Body of pancreas (tissue), 4 donors: ENCODE measurements at regions not wholly inside any gene's neighbourhood (a gene's known extent, or its start where the extent isn't known, plus 50 kb on each side); places are given as distances from the start of the nearest gene placed in this dataset.
A peak's percentile ranks its signal among the peaks of the same experiment; 100 is the strongest.

Source experiments
- ATAC-seq: fragments of 150-250 bp; one replicate; pipeline ENCODE4 v1.9.1; 2016
- DNase-seq, 4 donors: peaks; one replicate each; pipeline ENCODE4 v3.0.0-alpha.2; 2019
- H3K27ac ChIP-seq, 4 donors: fragments of 200-600 bp; sonication (generic); 1 replicate in 3 of 4; 2 replicates in 1 of 4; pipeline versions ENCODE4 v1.5.1 to v1.6.1; 2016 to 2019; ENCODE audit warnings: mild to moderate bottlenecking in 1 of 4, mixed read lengths in 1 of 4, moderate library complexity in 1 of 4
- H3K27me3 ChIP-seq, 2 donors: fragments of 200-600 bp; sonication (generic); one replicate each; pipeline ENCODE4 v1.6.0; 2016; ENCODE audit warnings: mild to moderate bottlenecking in 1 of 2
- H3K36me3 ChIP-seq, 2 donors: fragments of 200-600 bp; sonication (generic); replicated peaks in 1 of 2; 2 replicates each; pipeline ENCODE4 v1.5.1; 2016; ENCODE audit warnings: low read depth in 2 of 2; ENCODE audit not compliant: insufficient read depth in 1 of 2
- H3K4me1 ChIP-seq: fragments of 200-600 bp; sonication (generic); one replicate; pipeline ENCODE4 v1.6.0; 2016
- H3K4me3 ChIP-seq, 2 donors: fragments of 200-600 bp; sonication (generic); 1 replicate in 1 of 2; 2 replicates in 1 of 2; pipeline ENCODE4 v1.5.1; 2016 to 2019
- H3K9me3 ChIP-seq, 3 donors: fragments of 200-600 bp; sonication (generic); 1 replicate in 2 of 3; 2 replicates in 1 of 3; pipeline ENCODE4 v1.5.1; 2016
- POLR2A ChIP-seq, 3 donors: fragments of 450-650 bp; IDR thresholded peaks; one replicate each; pipeline ENCODE4 v1.6.1; 2016; ENCODE audit warnings: antibody characterized with exemption in 3 of 3, mild to moderate bottlenecking in 2 of 3
- WGBS, 2 donors: methylation state at CpG; one replicate each; pipeline ENCODE4 v1.1.5; 2017; 5-methylcytosine and 5-hydroxymethylcytosine counted together
- intact Hi-C: fragments of 100-400 bp; cut with DNase I; formaldehyde crosslinking; loops from one replicate; pipeline ENCODE4 v1.15.1; 2023
- TF ChIP-seq, protein P1 (sequence below), 7 experiments: fragments of 450-650 bp in 4 of 7; fragments of 200-600 bp in 3 of 7; sonication (generic) in 3 of 7; IDR thresholded peaks; one replicate each; pipeline ENCODE4 v1.5.1; 2016 to 2019; ENCODE audit warnings: antibody characterized with exemption in 7 of 7

DNA sequence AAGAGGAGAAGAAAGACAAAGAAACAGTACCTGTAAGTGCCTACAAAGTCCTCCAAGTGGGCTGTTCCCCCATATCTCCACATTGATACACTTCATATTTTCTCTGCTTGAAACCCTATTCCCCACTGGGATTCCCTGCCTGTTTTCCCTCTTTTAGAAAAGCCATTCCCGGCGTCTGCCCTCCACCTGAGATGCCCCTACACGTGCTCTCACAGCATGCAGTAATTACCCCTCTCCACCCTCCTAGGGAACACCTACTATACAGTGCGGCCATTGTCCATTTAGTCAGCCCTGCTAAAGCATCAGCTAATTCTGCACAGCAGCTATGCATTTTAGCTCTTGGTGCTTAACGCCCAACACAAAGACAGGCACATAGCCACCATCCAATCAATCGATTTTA is 135.7 kb upstream of the TIAM1 start:
- intact Hi-C loops: no loop called here
- Histone ChIP-seq H3K4me1 (no peaks in the 10 kb centered on the region), H3K27me3 (no peaks in the 10 kb centered on the region), H3K27ac (no peak overlapping the region), H3K4me3 (no peak overlapping the region), H3K36me3 (no peaks in the 10 kb centered on the region), H3K9me3 (peaks cover 0 to 16% (median 0%) of the 10 kb centered on the region in 3 donors)
- TF ChIP-seq, protein P1, sequence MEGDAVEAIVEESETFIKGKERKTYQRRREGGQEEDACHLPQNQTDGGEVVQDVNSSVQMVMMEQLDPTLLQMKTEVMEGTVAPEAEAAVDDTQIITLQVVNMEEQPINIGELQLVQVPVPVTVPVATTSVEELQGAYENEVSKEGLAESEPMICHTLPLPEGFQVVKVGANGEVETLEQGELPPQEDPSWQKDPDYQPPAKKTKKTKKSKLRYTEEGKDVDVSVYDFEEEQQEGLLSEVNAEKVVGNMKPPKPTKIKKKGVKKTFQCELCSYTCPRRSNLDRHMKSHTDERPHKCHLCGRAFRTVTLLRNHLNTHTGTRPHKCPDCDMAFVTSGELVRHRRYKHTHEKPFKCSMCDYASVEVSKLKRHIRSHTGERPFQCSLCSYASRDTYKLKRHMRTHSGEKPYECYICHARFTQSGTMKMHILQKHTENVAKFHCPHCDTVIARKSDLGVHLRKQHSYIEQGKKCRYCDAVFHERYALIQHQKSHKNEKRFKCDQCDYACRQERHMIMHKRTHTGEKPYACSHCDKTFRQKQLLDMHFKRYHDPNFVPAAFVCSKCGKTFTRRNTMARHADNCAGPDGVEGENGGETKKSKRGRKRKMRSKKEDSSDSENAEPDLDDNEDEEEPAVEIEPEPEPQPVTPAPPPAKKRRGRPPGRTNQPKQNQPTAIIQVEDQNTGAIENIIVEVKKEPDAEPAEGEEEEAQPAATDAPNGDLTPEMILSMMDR (IDR thresholded peaks at IDR 0.05): no peak
- TF ChIP-seq POLR2A (IDR thresholded peaks at IDR 0.05): no peak
- no peak for ATAC-seq
- 60 to 67% methylated on average over 6 of the region's 6 CpGs for WGBS, 2 donors
- no peak for DNase-seq

GRCh38 chr21:31479222-31479621 is 135.2 kb upstream of the TIAM1 start:
- Histone ChIP-seq H3K9me3 (peaks cover 0 to 11% (median 0%) of the 10 kb centered on the region in 3 donors), H3K4me1 (no peaks in the 10 kb centered on the region), H3K27ac (no peak overlapping the region), H3K4me3 (no peak overlapping the region), H3K36me3 (no peaks in the 10 kb centered on the region), H3K27me3 (no peaks in the 10 kb centered on the region)
- intact Hi-C loops: no loop called here
- whole genome bisulfite sequencing, 2 donors: 89 to 91% methylated on average over 8 of the region's 8 CpGs
- TF ChIP-seq POLR2A (IDR thresholded peaks at IDR 0.05): no peak
- TF ChIP-seq, protein P1 (IDR thresholded peaks at IDR 0.05): no peak
- DNase-seq: no peak
- no peak for ATAC-seq

DNA sequence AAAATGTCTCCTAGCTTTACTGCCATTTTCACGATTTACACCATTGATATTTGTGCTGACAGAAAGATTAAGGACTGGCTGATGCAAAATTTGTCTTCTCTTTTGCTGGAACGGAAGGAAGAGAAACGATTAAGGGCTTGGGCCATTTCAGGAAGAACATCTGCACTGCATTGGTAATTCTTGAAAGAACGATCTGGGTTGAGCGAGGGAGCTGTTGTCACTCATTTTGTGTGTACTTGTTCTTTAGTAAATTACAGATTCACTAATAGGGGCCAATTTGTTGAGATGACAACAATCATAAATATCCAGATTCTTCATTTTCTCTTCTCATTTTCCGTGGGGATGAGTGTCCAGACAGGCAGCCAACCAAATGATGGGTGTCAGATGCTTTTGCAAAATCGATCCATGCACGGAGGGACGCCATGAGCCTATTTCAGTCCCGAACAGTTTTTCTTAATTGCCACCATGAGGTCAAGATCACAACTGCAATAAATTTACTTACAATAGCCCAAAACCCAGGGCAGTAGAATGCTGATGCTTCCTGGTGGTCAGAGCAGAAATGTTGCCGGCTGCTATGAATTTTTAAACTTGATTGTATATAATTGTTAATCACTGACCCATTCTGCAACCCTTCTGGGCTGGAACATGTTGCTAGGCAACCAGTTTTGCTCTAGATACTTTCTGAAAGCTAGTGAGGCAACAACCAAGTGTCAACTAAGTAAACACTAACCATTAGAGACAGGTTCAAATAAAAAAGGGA is 132.4 kb upstream of the TIAM1 start:
- Histone ChIP-seq H3K4me3 (no peak overlapping the region), H3K27ac (no peak overlapping the region), H3K27me3 (no peaks in the 10 kb centered on the region), H3K4me1 (peaks cover 5% of the 10 kb centered on the region), H3K9me3 (peaks cover 0 to 7% (median 0%) of the 10 kb centered on the region in 3 donors), H3K36me3 (no peaks in the 10 kb centered on the region)
- peak in 1 of 4 donors; percentile 16 for DNase-seq
- no peak for ATAC-seq
- intact Hi-C loops: no loop called here
- TF ChIP-seq, protein P1 (IDR thresholded peaks at IDR 0.05): peak in 2 of 7 experiments; percentile 4
- TF ChIP-seq POLR2A (IDR thresholded peaks at IDR 0.05): no peak
- 46 to 55% methylated on average over 11 of the region's 11 CpGs for WGBS, 2 donors

- WGBS, 2 donors: 65 to 79% methylated on average over 5 of the region's 5 CpGs
- H3K27ac ChIP-seq: no peak overlapping the region
These were observed 131.2 kb upstream of the TIAM1 start for GRCh38 chr21:31475223-31475622.

More at GRCh38 chr21:31475223-31475622, 131.2 kb upstream of the TIAM1 start:
- peaks cover 5% of the 10 kb centered on the region for H3K4me1 ChIP-seq
- no peak overlapping the region for H3K4me3 ChIP-seq
- no peaks in the 10 kb centered on the region for H3K36me3 ChIP-seq
- TF ChIP-seq, protein P1 (IDR thresholded peaks at IDR 0.05): no peak
- no peak for TF ChIP-seq POLR2A (IDR thresholded peaks at IDR 0.05)
- no peaks in the 10 kb centered on the region for H3K9me3 ChIP-seq
- no peak for DNase-seq
- H3K27me3 ChIP-seq: no peaks in the 10 kb centered on the region
- intact Hi-C loops: no loop called here
- ATAC-seq: no peak
